ENCODE measurements at regions not wholly inside any gene's neighbourhood (a gene's known extent, or its start where the extent isn't known, plus 50 kb on each side); places are given as distances from the start of the nearest gene placed in this dataset.
"Not testable (repeated sequence)": the region's sequence is repeated elsewhere in the genome, so short reads cannot be mapped to it uniquely, and the experiment has no call there.

GRCh38 chr6:74574794-74575193 lies 631.1 kb downstream of the COL12A1 start:
- ChIA-PET CTCF (interaction anchor here (0.9 to 1.3 kb wide), 2 partner anchors 12 to 76 kb away, joined by 3 read pairs; no protein-coding TSS in a partner anchor), POLR2A (no interaction called here)
- intact Hi-C loops (cut with micrococcal nuclease) = loop anchor here (2.0 kb wide), 1 partner anchor 166 kb away; no protein-coding TSS in a partner anchor
- Mint-ChIP-seq H3K36me3 (ENCODE audit: insufficient read depth, unreplicated experiment) (no peaks in the 10 kb centered on the region), H3K4me1 (ENCODE audit: insufficient read depth, unreplicated experiment) (peaks cover 19% of the 10 kb centered on the region), H3K27ac (ENCODE audit: low read depth, unreplicated experiment) (no peak overlapping the region), H3K9me3 (ENCODE audit: unreplicated experiment) (no peaks in the 10 kb centered on the region), H3K4me3 (ENCODE audit: unreplicated experiment) (no peak overlapping the region), H3K27me3 (ENCODE audit: insufficient read depth, unreplicated experiment) (no peaks in the 10 kb centered on the region)
- peak; percentile 30 for TF ChIP-seq CTCF (IDR thresholded peaks at IDR 0.05; ENCODE audit: unreplicated experiment)
- peak; percentile 44 for DNase-seq (ENCODE audit: unreplicated experiment)
- no TSS peak for BruUV-seq (replicated peaks)

- BruUV-seq (replicated peaks) = no TSS peak
- CTCF ChIA-PET = interaction anchor here (0.9 to 1.3 kb wide), 5 partner anchors 11 to 630 kb away, joined by 3 to 4 read pairs (median 3); no protein-coding TSS in a partner anchor
- intact Hi-C loops (cut with micrococcal nuclease) = loop anchor here (2.0 kb wide), 1 partner anchor 165 kb away; no protein-coding TSS in a partner anchor
- no peaks in the 10 kb centered on the region for H3K27me3 Mint-ChIP-seq (ENCODE audit: insufficient read depth, unreplicated experiment)
- DNase-seq (ENCODE audit: unreplicated experiment) = no peak
- POLR2A ChIA-PET = no interaction called here
- H3K4me1 Mint-ChIP-seq (ENCODE audit: insufficient read depth, unreplicated experiment) = peaks cover 14% of the 10 kb centered on the region
- no peak overlapping the region for H3K27ac Mint-ChIP-seq (ENCODE audit: low read depth, unreplicated experiment)
- H3K36me3 Mint-ChIP-seq (ENCODE audit: insufficient read depth, unreplicated experiment) = no peaks in the 10 kb centered on the region
- no peaks in the 10 kb centered on the region for H3K9me3 Mint-ChIP-seq (ENCODE audit: unreplicated experiment)
- no peak for TF ChIP-seq CTCF (IDR thresholded peaks at IDR 0.05; ENCODE audit: unreplicated experiment)
- no peak overlapping the region for H3K4me3 Mint-ChIP-seq (ENCODE audit: unreplicated experiment)
These were observed 632.2 kb downstream of the COL12A1 start for GRCh38 chr6:74573613-74574012.

GRCh38 chr6:74570044-74570443 lies 635.8 kb downstream of the COL12A1 start:
- no peaks in the 10 kb centered on the region for H3K36me3 Mint-ChIP-seq (ENCODE audit: insufficient read depth, unreplicated experiment)
- intact Hi-C loops (cut with micrococcal nuclease) = no loop called here
- POLR2A ChIA-PET = interaction anchor here (0.7 kb wide), 1 partner anchor 419 kb away, joined by 3 read pairs; no protein-coding TSS in a partner anchor
- H3K4me1 Mint-ChIP-seq (ENCODE audit: insufficient read depth, unreplicated experiment) = no peaks in the 10 kb centered on the region
- TF ChIP-seq CTCF (IDR thresholded peaks at IDR 0.05; ENCODE audit: unreplicated experiment) = no peak
- DNase-seq (ENCODE audit: unreplicated experiment) = no peak
- BruUV-seq (replicated peaks) = no TSS peak
- H3K27me3 Mint-ChIP-seq (ENCODE audit: insufficient read depth, unreplicated experiment) = no peaks in the 10 kb centered on the region
- no peaks in the 10 kb centered on the region for H3K9me3 Mint-ChIP-seq (ENCODE audit: unreplicated experiment)
- H3K4me3 Mint-ChIP-seq (ENCODE audit: unreplicated experiment) = no peak overlapping the region
- H3K27ac Mint-ChIP-seq (ENCODE audit: low read depth, unreplicated experiment) = peak overlapping the region; percentile 37
- CTCF ChIA-PET = no interaction called here

- Mint-ChIP-seq H3K4me1 (ENCODE audit: insufficient read depth, unreplicated experiment) (no peaks in the 10 kb centered on the region), H3K36me3 (ENCODE audit: insufficient read depth, unreplicated experiment) (no peaks in the 10 kb centered on the region), H3K9me3 (ENCODE audit: unreplicated experiment) (no peaks in the 10 kb centered on the region), H3K4me3 (ENCODE audit: unreplicated experiment) (no peak overlapping the region), H3K27me3 (ENCODE audit: insufficient read depth, unreplicated experiment) (no peaks in the 10 kb centered on the region), H3K27ac (ENCODE audit: low read depth, unreplicated experiment) (no peak overlapping the region)
- intact Hi-C loops (cut with micrococcal nuclease) = no loop called here
- ChIA-PET CTCF (interaction anchor here (0.6 to 0.7 kb wide), 2 partner anchors 196 to 896 kb away, joined by 3 read pairs; no protein-coding TSS in a partner anchor), POLR2A (no interaction called here)
- no peak for DNase-seq (ENCODE audit: unreplicated experiment)
- no peak for TF ChIP-seq CTCF (IDR thresholded peaks at IDR 0.05; ENCODE audit: unreplicated experiment)
- BruUV-seq (replicated peaks) = no TSS peak
These were observed 637.0 kb downstream of the COL12A1 start for GRCh38 chr6:74568861-74569260.

GRCh38 chr6:74567923-74568290 lies 637.9 kb downstream of the COL12A1 start:
- CTCF ChIA-PET; H3K27me3 Mint-ChIP-seq (ENCODE audit: insufficient read depth, unreplicated experiment); POLR2A ChIA-PET; H3K36me3 Mint-ChIP-seq (ENCODE audit: insufficient read depth, unreplicated experiment); H3K27ac Mint-ChIP-seq (ENCODE audit: low read depth, unreplicated experiment); DNase-seq (ENCODE audit: unreplicated experiment); H3K4me1 Mint-ChIP-seq (ENCODE audit: insufficient read depth, unreplicated experiment); BruUV-seq (replicated peaks); intact Hi-C loops (cut with micrococcal nuclease); H3K4me3 Mint-ChIP-seq (ENCODE audit: unreplicated experiment); H3K9me3 Mint-ChIP-seq (ENCODE audit: unreplicated experiment): not testable (repeated sequence)
